ENCODE measurements at regions not wholly inside any gene's neighbourhood (a gene's known extent, or its start where the extent isn't known, plus 50 kb on each side); places are given as distances from the start of the nearest gene placed in this dataset.

- TF ChIP-seq POLR2AphosphoS5 (IDR thresholded peaks at IDR 0.05; ENCODE audit: low read depth) (no peak), REST (IDR thresholded peaks at IDR 0.05; ENCODE audit: insufficient replicate concordance, low read depth) (no peak), SPI1 (IDR thresholded peaks at IDR 0.05; ENCODE audit: borderline replicate concordance, low read depth) (no peak), GABPA (IDR thresholded peaks at IDR 0.05; ENCODE audit: low read depth) (no peak)
- TF ChIP-seq, protein P1, sequence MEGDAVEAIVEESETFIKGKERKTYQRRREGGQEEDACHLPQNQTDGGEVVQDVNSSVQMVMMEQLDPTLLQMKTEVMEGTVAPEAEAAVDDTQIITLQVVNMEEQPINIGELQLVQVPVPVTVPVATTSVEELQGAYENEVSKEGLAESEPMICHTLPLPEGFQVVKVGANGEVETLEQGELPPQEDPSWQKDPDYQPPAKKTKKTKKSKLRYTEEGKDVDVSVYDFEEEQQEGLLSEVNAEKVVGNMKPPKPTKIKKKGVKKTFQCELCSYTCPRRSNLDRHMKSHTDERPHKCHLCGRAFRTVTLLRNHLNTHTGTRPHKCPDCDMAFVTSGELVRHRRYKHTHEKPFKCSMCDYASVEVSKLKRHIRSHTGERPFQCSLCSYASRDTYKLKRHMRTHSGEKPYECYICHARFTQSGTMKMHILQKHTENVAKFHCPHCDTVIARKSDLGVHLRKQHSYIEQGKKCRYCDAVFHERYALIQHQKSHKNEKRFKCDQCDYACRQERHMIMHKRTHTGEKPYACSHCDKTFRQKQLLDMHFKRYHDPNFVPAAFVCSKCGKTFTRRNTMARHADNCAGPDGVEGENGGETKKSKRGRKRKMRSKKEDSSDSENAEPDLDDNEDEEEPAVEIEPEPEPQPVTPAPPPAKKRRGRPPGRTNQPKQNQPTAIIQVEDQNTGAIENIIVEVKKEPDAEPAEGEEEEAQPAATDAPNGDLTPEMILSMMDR (IDR thresholded peaks at IDR 0.05; ENCODE audit: insufficient read depth, low read length) = no peak
These were observed 467.4 kb downstream of the GRIA2 start for GRCh38 chr4:157687971-157688370.

All from HL-60 (cell line).